H1 (cell line): ENCODE measurements at regions not wholly inside any gene's neighbourhood (a gene's known extent, or its start where the extent isn't known, plus 50 kb on each side); places are given as distances from the start of the nearest gene placed in this dataset.
"Not testable (repeated sequence)": the region's sequence is repeated elsewhere in the genome, so short reads cannot be mapped to it uniquely, and the experiment has no call there.

ENCODE experiments used
- CTCF ChIA-PET: fragments of 300-600 bp; sonication (Branson Sonifier 250); formaldehyde crosslinking; loops from one replicate; lab custom pipeline; 2021; ENCODE audit not compliant: partially characterized antibody; lab: Charles Lee
- POLR2A ChIA-PET: fragments of 300-600 bp; sonication (Branson Sonifier 250); formaldehyde crosslinking; loops from one replicate; lab custom pipeline; 2021; ENCODE audit warnings: inconsistent platforms; ENCODE audit not compliant: partially characterized antibody; lab: Charles Lee
- DNase-seq, 2 experiments: peaks; one replicate each; pipeline versions ENCODE4 v3.0.0 to v3.0.0-alpha.2; 2010 to 2022; ENCODE audit warnings: low spot score in 2 of 2, low read depth in 1 of 2, mixed read lengths in 1 of 2
- FAIRE-seq: peaks from 2 replicates; lab custom pipeline; 2011; peaks lifted over from hg19 to GRCh38; lab: Jason Lieb, UNC
- H2AFZ ChIP-seq: 2 replicates; pipeline ENCODE4 v1.8.1; 2012; ENCODE audit warnings: low read length, inconsistent platforms
- H2AK5ac ChIP-seq: 2 replicates; pipeline ENCODE4 v1.6.1; 2013; ENCODE audit warnings: low read depth, low read length
- H2BK120ac ChIP-seq: replicated peaks from 2 replicates; pipeline ENCODE3; 2013; ENCODE audit warnings: low read depth, low read length, inconsistent platforms
- H2BK12ac ChIP-seq: 2 replicates; pipeline ENCODE4 v1.6.1; 2013; ENCODE audit warnings: low read depth, low read length
- H2BK15ac ChIP-seq: 2 replicates; pipeline ENCODE4 v1.6.1; 2013; ENCODE audit warnings: low read length
- H2BK20ac ChIP-seq: 2 replicates; pipeline ENCODE4 v1.6.1; 2013; ENCODE audit warnings: low read length
- H2BK5ac ChIP-seq: 2 replicates; pipeline ENCODE4 v1.6.1; 2013; ENCODE audit warnings: low read depth, low read length
- H3K14ac ChIP-seq: 2 replicates; pipeline ENCODE4 v1.6.1; 2013; ENCODE audit warnings: inconsistent platforms; ENCODE audit not compliant: insufficient read length
- H3K18ac ChIP-seq: 2 replicates; pipeline ENCODE4 v1.6.1; 2013; ENCODE audit warnings: low read length; ENCODE audit errors: extremely low read depth
- H3K23ac ChIP-seq: 2 replicates; pipeline ENCODE4 v1.6.1; 2013; ENCODE audit warnings: inconsistent platforms; ENCODE audit not compliant: insufficient read length
- H3K23me2 ChIP-seq: 2 replicates; pipeline ENCODE4 v1.6.1; 2013; ENCODE audit warnings: low read depth, low read length
- H3K27ac ChIP-seq: 2 replicates; pipeline ENCODE4 v1.6.1; 2011; ENCODE audit warnings: low read depth, low read length, inconsistent platforms
- H3K27me3 ChIP-seq, 4 experiments: replicated peaks in 1 of 4; 1 replicate in 1 of 4; 2 replicates in 3 of 4; pipeline versions ENCODE4 v1.6.1 to v1.8.1; 2011 to 2013; ENCODE audit warnings: low read length in 3 of 4, mild to moderate bottlenecking in 3 of 4, inconsistent platforms in 2 of 4, mixed read lengths in 2 of 4, moderate library complexity in 1 of 4; ENCODE audit not compliant: control insufficient read depth in 3 of 4, insufficient read depth in 3 of 4; ENCODE audit errors: extremely low read depth in 1 of 4
- H3K36me3 ChIP-seq, 4 experiments: 2 replicates each; pipeline versions ENCODE4 v1.6.1 to v1.8.1; 2011 to 2013; ENCODE audit warnings: mild to moderate bottlenecking in 4 of 4, low read length in 3 of 4, moderate library complexity in 2 of 4, control low read depth in 1 of 4, inconsistent platforms in 1 of 4; ENCODE audit not compliant: insufficient read depth in 4 of 4, control insufficient read depth in 2 of 4
- H3K4ac ChIP-seq: replicated peaks from 2 replicates; pipeline ENCODE3; 2013; ENCODE audit warnings: low read length, low read depth, mixed read lengths, inconsistent platforms; ENCODE audit not compliant: insufficient read length
- H3K4me1 ChIP-seq, 4 experiments: replicated peaks in 1 of 4; 1 replicate in 1 of 4; 2 replicates in 3 of 4; pipeline versions ENCODE4 v1.6.1 to v1.8.1; 2011 to 2013; ENCODE audit warnings: low read length in 3 of 4, inconsistent platforms in 2 of 4, mixed read lengths in 1 of 4; ENCODE audit not compliant: insufficient read depth in 4 of 4, control insufficient read depth in 3 of 4
- H3K4me2 ChIP-seq, 2 experiments: 2 replicates each; pipeline versions ENCODE4 v1.6.1 to v1.8.1; 2011 to 2013; ENCODE audit warnings: low read depth in 2 of 2, low read length in 2 of 2, control low read depth in 1 of 2, inconsistent platforms in 1 of 2, mild to moderate bottlenecking in 1 of 2; ENCODE audit not compliant: insufficient read depth in 1 of 2
- H3K4me3 ChIP-seq, 4 experiments: fragments of 200-600, 300-600 bp in 1 of 4; sonication (generic), shearing (Covaris generic), sonication (Bioruptor Twin) in 1 of 4; 2 replicates each; pipeline versions ENCODE4 v1.5.1 to v1.8.1; 2011 to 2016; ENCODE audit warnings: low read length in 4 of 4, low read depth in 3 of 4, control low read depth in 2 of 4, inconsistent platforms in 2 of 4, mild to moderate bottlenecking in 2 of 4, mixed read lengths in 1 of 4, moderate library complexity in 1 of 4; ENCODE audit not compliant: insufficient read depth in 2 of 4; ENCODE audit errors: extremely low read depth in 1 of 4
- H3K56ac ChIP-seq: replicated peaks from 2 replicates; pipeline ENCODE3; 2013; ENCODE audit warnings: low read depth, mild to moderate bottlenecking, mixed read lengths, low read length, inconsistent platforms; ENCODE audit not compliant: insufficient read length
- H3K79me1 ChIP-seq: 2 replicates; pipeline ENCODE4 v1.6.1; 2013; ENCODE audit warnings: low read depth, low read length, control low read depth
- H3K79me2 ChIP-seq, 2 experiments: 2 replicates each; pipeline versions ENCODE4 v1.6.1 to v1.8.1; 2012 to 2013; ENCODE audit warnings: low read length in 2 of 2, mild to moderate bottlenecking in 2 of 2, inconsistent platforms in 1 of 2; ENCODE audit not compliant: insufficient read depth in 2 of 2, control insufficient read depth in 1 of 2
- H3K9ac ChIP-seq, 4 experiments: replicated peaks in 1 of 4; 1 replicate in 1 of 4; 2 replicates in 3 of 4; pipeline versions ENCODE4 v1.6.1 to v1.8.1; 2011 to 2013; ENCODE audit warnings: low read depth in 3 of 4, low read length in 3 of 4, control low read depth in 2 of 4, mild to moderate bottlenecking in 2 of 4, moderate library complexity in 2 of 4, inconsistent platforms in 1 of 4; ENCODE audit errors: extremely low read depth in 1 of 4
- H3K9me3 ChIP-seq, 2 experiments: 2 replicates each; pipeline versions ENCODE4 v1.6.1 to v1.8.1; 2012 to 2013; ENCODE audit warnings: mild to moderate bottlenecking in 2 of 2, moderate library complexity in 2 of 2, control low read depth in 1 of 2, inconsistent platforms in 1 of 2, low read depth in 1 of 2, low read length in 1 of 2, mixed read lengths in 1 of 2; ENCODE audit not compliant: insufficient read depth in 2 of 2
- H4K20me1 ChIP-seq, 2 experiments: replicated peaks in 1 of 2; 2 replicates each; pipeline versions ENCODE3 to v1.8.1; 2011 to 2013; ENCODE audit warnings: inconsistent platforms in 2 of 2, low read length in 2 of 2, mild to moderate bottlenecking in 1 of 2; ENCODE audit not compliant: insufficient read depth in 2 of 2, control insufficient read depth in 1 of 2
- H4K5ac ChIP-seq: 2 replicates; pipeline ENCODE4 v1.6.1; 2013; ENCODE audit warnings: low read length, low read depth, mixed read lengths, inconsistent platforms; ENCODE audit not compliant: insufficient read length
- H4K8ac ChIP-seq: 2 replicates; pipeline ENCODE4 v1.8.0; 2013; ENCODE audit warnings: mild to moderate bottlenecking, moderate library complexity, low read length, inconsistent platforms; ENCODE audit not compliant: insufficient read depth; ENCODE audit errors: extremely low read depth
- H4K91ac ChIP-seq: replicated peaks from 2 replicates; pipeline ENCODE3; 2013; ENCODE audit warnings: low read length, mixed read lengths, inconsistent platforms; ENCODE audit not compliant: insufficient read length
- WGBS, 2 experiments: shearing (Covaris generic) in 1 of 2; methylation state at CpG; one replicate each; pipeline versions ENCODE4 v1.1.6 to v1.1.7; 2013 to 2015; ENCODE audit warnings: low lambda C conversion rate in 2 of 2, mixed read lengths in 2 of 2, inconsistent platforms in 1 of 2, low coverage in 1 of 2, missing lambda C conversion rate in 1 of 2; ENCODE audit not compliant: insufficient replicate concordance in 2 of 2, insufficient coverage in 1 of 2, insufficient read length in 1 of 2; ENCODE audit errors: extremely low coverage in 1 of 2, missing lambda C conversion rate in 1 of 2; 5-methylcytosine and 5-hydroxymethylcytosine counted together

- H3K27ac ChIP-seq, H3K9ac ChIP-seq, H3K4me1 ChIP-seq, CTCF ChIA-PET, H3K4me3 ChIP-seq, DNase-seq, H2AK5ac ChIP-seq, H4K8ac ChIP-seq, H2BK120ac ChIP-seq, FAIRE-seq, H3K14ac ChIP-seq, H3K36me3 ChIP-seq, H3K23me2 ChIP-seq, H2BK5ac ChIP-seq, H3K56ac ChIP-seq, H3K27me3 ChIP-seq, H3K4ac ChIP-seq, H3K23ac ChIP-seq, H3K4me2 ChIP-seq, POLR2A ChIA-PET, H2BK12ac ChIP-seq, H3K18ac ChIP-seq, H2AFZ ChIP-seq, H4K5ac ChIP-seq, H2BK20ac ChIP-seq, H4K91ac ChIP-seq, H3K79me2 ChIP-seq, H3K79me1 ChIP-seq, H4K20me1 ChIP-seq, H3K9me3 ChIP-seq, H2BK15ac ChIP-seq: not testable (repeated sequence)
- no CpG with 5 or more reads among the region's 5 CpGs for WGBS, 2 experiments
These were observed 393.9 kb downstream of the ZNF674 start for GRCh38 chrX:46151332-46151731.
